B cell (primary cell): ENCODE measurements at regions not wholly inside any gene's neighbourhood (a gene's known extent, or its start where the extent isn't known, plus 50 kb on each side); places are given as distances from the start of the nearest gene placed in this dataset.

Source experiments
- CTCF ChIP-seq: fragments of 200-600 bp; IDR thresholded peaks from one replicate; pipeline ENCODE4 v1.8.0; 2022; ENCODE audit warnings: antibody characterized with exemption, mild to moderate bottlenecking
- EZH2 ChIP-seq: IDR thresholded peaks from 2 replicates; pipeline ENCODE4 v1.6.1; 2012; ENCODE audit warnings: borderline replicate concordance, low read depth, mild to moderate bottlenecking, moderate library complexity, low read length; ENCODE audit not compliant: insufficient read depth, poor library complexity, severe bottlenecking

DNA sequence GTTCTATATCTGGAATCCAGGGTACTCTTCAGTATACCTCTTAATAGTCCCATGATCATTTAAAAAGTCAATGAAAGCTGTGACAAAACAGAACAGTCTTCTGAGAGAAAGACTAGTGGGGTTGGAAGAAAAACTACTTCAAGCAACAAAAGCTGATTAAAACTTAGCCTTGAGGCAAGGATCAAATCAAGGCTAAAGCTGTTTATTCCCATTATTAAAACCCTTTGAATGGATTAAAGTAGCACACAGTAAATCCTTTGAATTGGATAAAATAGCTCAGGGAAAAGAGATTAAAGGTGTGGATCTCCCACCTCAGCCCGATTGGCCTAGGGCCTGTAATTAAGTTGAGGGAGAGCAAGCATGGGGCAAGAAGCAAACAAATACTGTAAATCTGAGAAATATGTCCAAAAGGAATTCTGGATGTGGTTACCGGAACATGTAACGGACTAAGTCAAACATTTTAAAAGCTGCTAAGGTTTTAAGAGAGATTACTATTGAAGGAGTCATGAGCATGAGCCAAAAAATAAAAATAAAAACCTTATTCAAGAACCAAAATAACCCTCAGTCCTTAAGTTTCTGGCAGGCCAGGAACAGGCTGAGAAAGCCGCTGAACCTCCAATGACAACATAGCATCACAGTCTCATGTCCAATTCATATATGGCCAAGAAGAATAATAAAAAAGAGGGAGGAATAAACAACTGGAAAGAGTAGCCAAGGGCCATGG lies 257.3 kb upstream of the NEIL3 start:
- TF ChIP-seq CTCF (no peak), EZH2 (no peak)
